GM19043 (cell line): ENCODE measurements at regions not wholly inside any gene's neighbourhood (a gene's known extent, or its start where the extent isn't known, plus 50 kb on each side); places are given as distances from the start of the nearest gene placed in this dataset.
"Not testable (repeated sequence)": the region's sequence is repeated elsewhere in the genome, so short reads cannot be mapped to it uniquely, and the experiment has no call there.

Experiments
- ATAC-seq: cut with Tn5 transposase; IDR thresholded peaks from one replicate; pipeline ENCODE4 v1.9.1; 2021; ENCODE audit warnings: low read depth; ENCODE audit not compliant: unreplicated experiment

- ATAC-seq = no peak
Measured at GRCh38 chrY:8807648-8808408, 529.4 kb upstream of the TSPY4 start.

GRCh38 chrY:8808611-8809010, 528.7 kb upstream of the TSPY4 start:
- no peak for ATAC-seq

GRCh38 chrY:8809076-8809475, 528.2 kb upstream of the TSPY4 start:
- no peak for ATAC-seq

- ATAC-seq = no peak
Measured at GRCh38 chrY:8814143-8814542, 523.1 kb upstream of the TSPY4 start.

- ATAC-seq = no peak
Measured at GRCh38 chrY:8815616-8816015, 521.6 kb upstream of the TSPY4 start.

GRCh38 chrY:8820032-8820431, 517.2 kb upstream of the TSPY4 start:
- no peak for ATAC-seq

GRCh38 chrY:8821106-8821505, 516.2 kb upstream of the TSPY4 start:
- no peak for ATAC-seq

- no peak for ATAC-seq
Measured at GRCh38 chrY:8852278-8852677, 485.0 kb upstream of the TSPY4 start.

GRCh38 chrY:8888371-8888770, 448.9 kb upstream of the TSPY4 start:
- ATAC-seq = no peak

- ATAC-seq = no peak
Measured at GRCh38 chrY:8897876-8898275, 439.4 kb upstream of the TSPY4 start.

GRCh38 chrY:8905141-8905540, 432.1 kb upstream of the TSPY4 start:
- no peak for ATAC-seq

GRCh38 chrY:8922576-8922975, 414.7 kb upstream of the TSPY4 start:
- not testable (repeated sequence) for ATAC-seq
